ENCODE measurements at regions not wholly inside any gene's neighbourhood (a gene's known extent, or its start where the extent isn't known, plus 50 kb on each side); places are given as distances from the start of the nearest gene placed in this dataset.

- no peak for DNase-seq
Observed at GRCh38 chr6:14258695-14259593, 141.4 kb downstream of the CD83 start.

- no peak for DNase-seq
Observed at GRCh38 chr6:14259594-14260152, 142.1 kb downstream of the CD83 start.

- DNase-seq: no peak
Observed at GRCh38 chr6:14260839-14261238, 143.3 kb downstream of the CD83 start.

- DNase-seq: no peak
Observed at GRCh38 chr6:14263881-14264424, 146.4 kb downstream of the CD83 start.

GRCh38 chr6:14265049-14266021, 147.8 kb downstream of the CD83 start:
- DNase-seq: no peak

GRCh38 chr6:14266266-14266665, 148.7 kb downstream of the CD83 start:
- DNase-seq: no peak

- no peak for DNase-seq
Observed at GRCh38 chr6:14267885-14268660, 150.5 kb downstream of the CD83 start.

GRCh38 chr6:14269436-14269835, 151.9 kb downstream of the CD83 start:
- DNase-seq: no peak

- DNase-seq: no peak
Observed at GRCh38 chr6:14270142-14270893, 152.7 kb downstream of the CD83 start.

GRCh38 chr6:14270925-14271788, 153.6 kb downstream of the CD83 start:
- no peak for DNase-seq

GRCh38 chr6:14271789-14272736, 154.5 kb downstream of the CD83 start:
- DNase-seq: no peak

GRCh38 chr6:14272737-14273085, 155.1 kb downstream of the CD83 start:
- no peak for DNase-seq

- DNase-seq: no peak
Observed at GRCh38 chr6:14273191-14273590, 155.6 kb downstream of the CD83 start.

GRCh38 chr6:14274016-14274415, 156.4 kb downstream of the CD83 start:
- DNase-seq: no peak

GRCh38 chr6:14274546-14275492, 157.2 kb downstream of the CD83 start:
- DNase-seq: no peak

GRCh38 chr6:14275493-14275851, 157.9 kb downstream of the CD83 start:
- DNase-seq: no peak

- no peak for DNase-seq
Observed at GRCh38 chr6:14276071-14276470, 158.5 kb downstream of the CD83 start.

Data from SIG-M5 (cell line).